NCI-H2227 treated with DMSO at 0.1 percent for 48 hours (cell line): ENCODE measurements at regions not wholly inside any gene's neighbourhood (a gene's known extent, or its start where the extent isn't known, plus 50 kb on each side); places are given as distances from the start of the nearest gene placed in this dataset.

ENCODE experiments used
- DNase-seq: peaks from one replicate; lab custom pipeline; 2025; lab: John Stamatoyannopoulos, UW

GRCh38 chr11:37762079-37762478 is 1164.0 kb upstream of the RAG2 start:
- no peak for DNase-seq

- DNase-seq: no peak
Observed at GRCh38 chr11:37755521-37755920, 1157.5 kb upstream of the RAG2 start.

GRCh38 chr11:37748641-37749040 is 1150.6 kb upstream of the RAG2 start:
- DNase-seq: no peak

- no peak for DNase-seq
Observed at GRCh38 chr11:37747121-37747520, 1149.1 kb upstream of the RAG2 start.

DNA sequence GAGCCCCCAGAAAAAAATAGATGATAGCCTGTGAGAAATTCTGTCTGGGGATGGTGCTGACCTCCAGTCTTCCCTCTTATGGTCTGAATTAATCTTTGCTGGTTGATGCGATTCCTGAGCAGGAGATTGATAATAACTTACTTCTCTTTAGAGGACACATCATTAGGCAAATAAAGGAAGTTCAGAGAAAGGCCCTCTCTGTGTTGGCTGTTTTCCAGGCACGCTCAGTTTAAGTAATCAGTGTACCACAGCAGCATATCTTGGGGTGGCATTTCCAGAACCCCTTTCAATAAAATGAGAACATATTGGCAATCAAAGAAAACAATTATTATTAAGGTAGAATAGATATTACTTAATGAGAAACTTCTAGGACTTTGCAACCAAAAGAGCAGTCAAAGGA is 1129.3 kb upstream of the RAG2 start:
- DNase-seq: no peak

DNA sequence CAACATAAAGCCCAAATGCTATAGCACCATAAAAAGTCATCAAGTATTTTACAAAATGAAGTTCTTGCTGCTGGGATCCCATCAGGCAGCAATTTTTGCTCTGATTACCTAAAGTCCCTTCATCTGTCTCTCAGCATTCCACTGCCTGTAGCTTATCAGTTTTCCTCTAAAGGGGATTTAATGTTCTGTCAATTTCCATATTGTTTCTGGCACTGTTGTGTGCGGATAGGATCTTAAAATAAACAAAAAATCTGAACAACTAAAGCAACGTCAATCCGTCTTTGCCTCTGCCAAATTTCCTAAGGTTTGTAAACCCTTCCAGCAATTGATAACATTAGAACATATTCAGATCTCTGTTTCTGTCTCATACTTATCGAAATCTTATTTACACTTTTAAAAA is 1126.3 kb upstream of the RAG2 start:
- DNase-seq: no peak

DNA sequence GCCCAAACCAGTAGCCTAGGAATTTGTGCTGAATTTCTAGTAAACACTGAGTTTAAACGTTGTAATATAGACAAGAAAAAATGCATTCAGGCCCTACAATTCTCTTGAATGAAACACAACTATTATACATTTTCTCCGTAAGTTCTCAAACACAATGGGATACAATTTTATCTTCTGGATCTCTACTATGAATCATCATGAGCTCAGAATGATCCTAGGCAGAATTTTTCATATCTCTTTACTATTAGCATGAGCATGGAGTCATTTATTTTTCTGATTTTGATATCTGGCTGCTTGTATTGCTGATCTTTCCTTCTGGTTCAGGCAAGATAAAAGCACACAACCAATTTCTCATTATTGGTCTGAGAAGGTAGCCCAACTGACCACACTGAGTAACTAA is 1123.4 kb upstream of the RAG2 start:
- no peak for DNase-seq

- no peak for DNase-seq
Observed at GRCh38 chr11:37718431-37718999, 1120.5 kb upstream of the RAG2 start.

DNA sequence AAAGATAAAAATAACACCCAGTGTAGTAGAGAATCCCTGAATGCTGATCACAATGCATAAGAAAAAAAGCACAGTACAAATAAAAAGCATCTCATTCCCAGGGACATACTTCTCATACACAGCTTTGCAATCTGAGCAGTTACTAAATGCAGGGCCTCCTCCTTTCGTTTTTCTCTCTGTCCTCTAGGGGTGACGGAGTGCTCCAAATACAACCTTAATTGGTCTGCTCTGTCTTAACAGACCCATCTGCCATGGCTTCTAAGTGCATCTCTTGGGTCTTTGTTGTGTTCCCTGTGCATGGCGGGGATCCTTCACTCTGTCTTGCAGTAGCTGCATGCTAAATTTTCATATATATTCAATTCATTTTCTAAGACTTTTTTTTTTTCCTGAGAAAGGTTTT is 1114.2 kb upstream of the RAG2 start:
- peak; percentile 48 for DNase-seq

- no peak for DNase-seq
Observed at GRCh38 chr11:37710031-37710430, 1112.0 kb upstream of the RAG2 start.

DNA sequence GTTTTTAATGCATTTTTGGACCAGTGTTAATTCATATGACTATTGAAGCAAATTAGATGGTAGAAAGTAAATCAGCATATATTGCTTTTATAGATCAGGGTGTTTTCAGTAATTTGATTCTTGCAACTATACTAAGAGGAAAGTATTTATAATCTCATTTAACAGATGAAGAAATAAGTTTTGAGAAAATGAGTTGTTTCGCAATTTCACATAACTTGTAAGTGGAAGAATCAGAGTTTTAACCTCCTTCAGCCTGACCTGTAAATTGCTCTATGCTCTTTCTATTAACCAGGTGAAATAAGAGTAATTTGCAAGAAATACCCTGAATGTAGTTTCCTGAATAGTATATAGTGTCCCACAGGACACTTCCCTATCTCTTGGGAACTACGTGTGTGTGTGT is 1106.8 kb upstream of the RAG2 start:
- no peak for DNase-seq

DNA sequence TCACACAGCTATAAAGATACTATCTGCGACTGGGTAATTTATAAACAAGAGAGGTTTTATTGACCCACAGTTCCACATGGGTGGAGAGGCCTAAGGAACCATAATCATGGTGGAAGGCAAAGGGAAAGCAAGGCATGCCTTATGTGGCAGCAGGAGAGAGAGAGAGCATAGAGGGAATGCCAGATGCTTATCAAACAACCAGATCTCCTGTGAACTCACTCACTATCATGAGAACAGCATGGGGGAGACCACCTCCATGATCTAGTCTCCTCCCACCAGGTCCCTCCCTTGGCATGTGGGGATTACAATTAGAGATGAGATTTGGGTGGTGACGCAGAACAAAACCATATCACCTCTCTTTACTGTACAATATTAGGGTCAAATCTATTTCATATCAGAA is 1101.6 kb upstream of the RAG2 start:
- no peak for DNase-seq

GRCh38 chr11:37695283-37695682 is 1097.2 kb upstream of the RAG2 start:
- DNase-seq: no peak

DNA sequence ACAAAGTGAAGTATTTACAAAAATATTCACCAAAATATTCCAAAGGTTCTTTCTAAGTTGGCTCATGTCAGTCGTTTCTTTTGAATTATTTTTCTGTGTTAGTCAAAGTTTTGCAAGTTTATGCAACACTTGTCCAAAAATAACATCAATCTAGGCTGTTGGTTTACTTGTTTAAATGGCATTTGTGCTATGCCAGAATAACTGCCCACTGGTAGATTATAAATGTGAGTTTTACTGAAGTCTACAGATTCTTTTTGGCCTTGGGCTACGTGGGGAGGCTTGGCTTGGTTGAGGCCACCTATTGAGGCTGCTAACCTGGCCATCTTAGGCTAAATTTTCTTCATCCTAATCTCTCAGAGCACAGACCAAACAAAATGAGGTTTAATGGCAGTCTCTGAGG is 1091.9 kb upstream of the RAG2 start:
- no peak for DNase-seq

GRCh38 chr11:37688456-37688855 is 1090.4 kb upstream of the RAG2 start:
- DNase-seq: no peak

DNA sequence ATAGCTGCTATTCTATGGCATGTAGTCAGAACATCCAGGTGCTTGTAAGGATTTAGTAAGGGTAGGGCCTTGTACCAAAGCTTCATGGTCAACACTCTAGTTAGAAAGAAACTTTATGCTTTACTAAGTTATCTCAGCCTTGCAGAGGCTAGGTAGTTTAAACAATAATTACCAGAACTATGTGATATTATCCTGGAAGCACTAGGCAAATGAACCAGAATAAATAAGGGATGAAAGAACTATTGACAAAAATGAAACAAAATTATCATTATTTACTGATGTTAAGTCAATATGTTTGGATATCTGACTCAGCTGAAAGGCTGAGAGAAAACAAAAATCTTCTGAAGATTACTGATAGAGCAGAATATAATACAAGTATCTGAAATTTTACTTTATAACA is 1089.1 kb upstream of the RAG2 start:
- DNase-seq: no peak

DNA sequence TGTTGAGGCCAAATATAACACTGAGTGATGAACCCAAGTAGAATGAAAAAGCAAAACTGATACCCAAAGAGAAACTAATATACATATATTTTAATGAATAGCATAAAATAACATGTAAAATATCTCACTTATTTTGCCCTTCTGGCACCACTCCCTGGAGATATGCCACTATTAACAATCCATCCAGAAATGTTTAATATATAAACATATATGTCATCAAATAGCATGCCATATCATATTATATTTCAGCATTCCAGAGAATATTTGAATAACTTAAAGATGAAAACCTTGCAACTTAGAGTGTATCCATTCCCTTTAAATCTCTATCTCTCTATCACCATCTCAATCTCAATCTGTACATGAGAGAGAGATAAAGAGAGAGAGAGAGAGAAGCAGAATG is 1073.3 kb upstream of the RAG2 start:
- no peak for DNase-seq

GRCh38 chr11:37666960-37667359 is 1068.9 kb upstream of the RAG2 start:
- DNase-seq: no peak

DNA sequence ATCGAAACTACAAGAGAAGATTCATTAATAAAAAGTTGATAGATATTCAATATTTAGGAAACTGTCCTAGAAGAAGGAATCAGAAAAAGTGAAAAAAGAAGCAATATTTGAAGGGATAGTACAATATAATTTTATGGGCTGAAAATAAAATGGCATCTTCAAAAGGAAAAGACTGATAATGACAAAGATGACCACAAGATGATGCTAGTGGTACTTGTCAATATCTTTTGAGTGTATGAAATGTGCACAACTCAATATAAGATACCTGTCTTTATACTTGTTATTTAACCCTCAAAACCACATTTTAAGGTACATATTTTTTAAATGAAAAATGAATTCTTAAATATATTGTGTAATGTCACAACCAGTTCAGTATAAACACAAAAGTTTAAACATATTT is 1059.6 kb upstream of the RAG2 start:
- DNase-seq: peak; percentile 26

DNA sequence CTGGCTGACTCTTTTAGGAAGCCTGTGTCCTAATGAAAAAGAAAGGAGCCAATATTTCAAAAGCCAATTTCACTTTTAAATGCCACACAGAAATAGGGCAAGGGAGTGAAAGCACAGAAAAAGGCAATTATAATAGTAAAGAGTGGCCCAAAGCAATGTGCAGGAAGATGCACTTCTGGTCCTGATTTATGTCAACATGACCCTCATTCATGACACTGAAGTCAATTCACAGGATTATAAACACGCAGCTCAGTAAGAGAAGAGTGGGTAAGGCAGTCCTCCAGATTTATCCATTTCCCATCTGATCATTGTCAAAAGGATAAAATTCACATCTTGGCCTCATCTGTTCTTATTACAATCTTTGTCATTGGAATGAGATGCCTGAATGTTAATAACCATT is 1049.7 kb upstream of the RAG2 start:
- DNase-seq: no peak

- DNase-seq: no peak
Observed at GRCh38 chr11:37643968-37644367, 1045.9 kb upstream of the RAG2 start.

DNA sequence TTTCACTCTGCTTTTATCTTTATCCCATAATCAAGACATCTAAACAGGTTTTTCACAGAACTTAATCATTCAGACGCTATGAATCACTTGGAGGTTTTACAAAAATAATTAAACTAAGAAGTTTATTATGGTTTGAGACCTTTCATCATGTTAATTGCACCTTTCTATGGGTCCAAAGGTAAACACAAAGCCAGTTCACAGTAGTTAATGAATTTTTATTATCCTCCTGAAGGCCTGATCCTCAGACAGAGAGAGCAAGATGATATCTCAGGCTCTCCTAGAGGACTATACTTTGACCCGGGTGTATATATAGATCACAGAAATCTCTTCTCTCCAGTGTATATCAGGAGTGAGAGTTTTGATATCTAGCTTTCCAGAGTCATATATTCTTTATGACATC is 1044.3 kb upstream of the RAG2 start:
- no peak for DNase-seq

- no peak for DNase-seq
Observed at GRCh38 chr11:37632748-37633147, 1034.7 kb upstream of the RAG2 start.

GRCh38 chr11:37630866-37631265 is 1032.8 kb upstream of the RAG2 start:
- DNase-seq: no peak

- no peak for DNase-seq
Observed at GRCh38 chr11:37623778-37624177, 1025.7 kb upstream of the RAG2 start.
